ENCODE measurements at regions not wholly inside any gene's neighbourhood (a gene's known extent, or its start where the extent isn't known, plus 50 kb on each side); places are given as distances from the start of the nearest gene placed in this dataset.
"Not testable (repeated sequence)": the region's sequence is repeated elsewhere in the genome, so short reads cannot be mapped to it uniquely, and the experiment has no call there.

GRCh38 chr22:15772337-15772736 is 82.5 kb downstream of the POTEH start:
- peak; percentile 0 for DNase-seq (ENCODE audit: low read depth)

- not testable (repeated sequence) for DNase-seq (ENCODE audit: low read depth)
Observed at GRCh38 chr22:15775118-15775517, 85.3 kb downstream of the POTEH start.

DNA sequence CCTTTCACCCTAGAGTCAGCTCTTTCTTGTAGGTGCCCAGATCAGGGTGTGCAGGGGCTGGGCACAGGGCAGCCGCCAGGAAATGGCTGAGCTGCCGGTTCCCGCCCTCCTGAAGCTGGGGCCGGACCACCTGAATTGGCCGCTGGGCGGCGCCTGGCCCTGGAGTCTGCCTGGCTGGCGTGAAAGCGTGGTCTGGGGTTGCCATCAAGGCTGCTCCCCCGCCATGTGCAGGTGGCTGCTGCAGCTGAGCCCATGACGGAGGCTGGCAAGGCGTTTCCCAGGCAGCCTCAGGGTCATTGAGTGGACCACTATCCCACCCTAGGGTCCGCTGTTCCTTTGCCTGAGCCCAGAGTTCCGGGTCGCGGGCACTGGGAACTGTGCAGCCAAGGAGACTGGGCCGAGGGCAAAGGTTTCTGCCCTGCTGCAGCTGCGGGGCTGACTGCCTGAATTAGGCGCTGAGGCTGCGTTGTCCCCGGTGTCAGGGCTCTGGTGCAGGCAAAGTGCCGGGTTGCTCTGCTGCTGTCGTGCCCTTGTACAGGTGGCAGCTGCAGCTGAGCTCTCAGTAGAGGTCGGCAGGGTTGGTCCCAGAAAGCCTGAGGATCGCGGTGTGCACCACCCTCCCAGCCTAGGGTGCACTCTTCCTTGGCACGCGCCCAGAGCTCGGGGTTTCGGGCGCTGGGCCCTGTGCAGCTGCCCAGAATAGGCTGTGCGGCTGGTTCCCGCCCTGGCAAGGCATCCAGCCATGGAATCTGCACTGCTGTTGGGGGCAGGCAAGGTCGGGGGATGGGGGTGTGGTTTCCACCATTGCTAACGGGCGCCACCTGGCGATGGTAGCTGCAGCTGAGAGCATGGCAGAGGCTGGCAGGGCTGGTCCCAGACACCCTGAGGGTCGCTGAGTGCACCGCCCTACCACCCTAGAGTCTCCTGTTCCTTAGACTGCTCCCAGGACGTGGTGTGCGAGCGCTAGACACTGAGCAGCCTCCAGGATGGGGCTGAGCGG is 86.1 kb downstream of the POTEH start:
- DNase-seq (ENCODE audit: low read depth) = not testable (repeated sequence)

GRCh38 chr22:15776727-15777126 is 86.9 kb downstream of the POTEH start:
- not testable (repeated sequence) for DNase-seq (ENCODE audit: low read depth)

- DNase-seq (ENCODE audit: low read depth) = not testable (repeated sequence)
Observed at GRCh38 chr22:15777150-15777549, 87.3 kb downstream of the POTEH start.

GRCh38 chr22:15777557-15777956 is 87.7 kb downstream of the POTEH start:
- DNase-seq (ENCODE audit: low read depth) = not testable (repeated sequence)

- DNase-seq (ENCODE audit: low read depth) = not testable (repeated sequence)
Observed at GRCh38 chr22:15778366-15778765, 88.5 kb downstream of the POTEH start.

GRCh38 chr22:15781652-15782051 is 91.8 kb downstream of the POTEH start:
- not testable (repeated sequence) for DNase-seq (ENCODE audit: low read depth)

DNA sequence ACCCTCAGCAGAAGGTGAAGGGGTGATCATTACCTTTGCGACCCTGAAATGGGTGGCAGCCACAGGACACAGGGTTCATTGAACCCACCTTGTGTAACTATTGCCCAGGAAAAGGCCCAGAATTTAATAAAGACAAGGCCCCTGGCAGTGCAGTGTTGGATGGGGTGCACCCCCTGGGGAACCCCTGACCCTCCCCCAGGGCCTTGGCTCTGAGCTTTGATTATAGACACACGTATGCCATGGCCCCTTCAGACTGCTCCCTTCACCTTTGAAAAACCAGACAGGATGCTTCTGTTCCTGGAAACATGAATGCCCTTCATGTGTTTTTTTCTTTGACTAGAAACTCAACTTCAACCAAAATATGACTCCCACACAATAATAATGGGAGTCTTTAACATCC is 93.1 kb downstream of the POTEH start:
- DNase-seq (ENCODE audit: low read depth) = not testable (repeated sequence)

DNA sequence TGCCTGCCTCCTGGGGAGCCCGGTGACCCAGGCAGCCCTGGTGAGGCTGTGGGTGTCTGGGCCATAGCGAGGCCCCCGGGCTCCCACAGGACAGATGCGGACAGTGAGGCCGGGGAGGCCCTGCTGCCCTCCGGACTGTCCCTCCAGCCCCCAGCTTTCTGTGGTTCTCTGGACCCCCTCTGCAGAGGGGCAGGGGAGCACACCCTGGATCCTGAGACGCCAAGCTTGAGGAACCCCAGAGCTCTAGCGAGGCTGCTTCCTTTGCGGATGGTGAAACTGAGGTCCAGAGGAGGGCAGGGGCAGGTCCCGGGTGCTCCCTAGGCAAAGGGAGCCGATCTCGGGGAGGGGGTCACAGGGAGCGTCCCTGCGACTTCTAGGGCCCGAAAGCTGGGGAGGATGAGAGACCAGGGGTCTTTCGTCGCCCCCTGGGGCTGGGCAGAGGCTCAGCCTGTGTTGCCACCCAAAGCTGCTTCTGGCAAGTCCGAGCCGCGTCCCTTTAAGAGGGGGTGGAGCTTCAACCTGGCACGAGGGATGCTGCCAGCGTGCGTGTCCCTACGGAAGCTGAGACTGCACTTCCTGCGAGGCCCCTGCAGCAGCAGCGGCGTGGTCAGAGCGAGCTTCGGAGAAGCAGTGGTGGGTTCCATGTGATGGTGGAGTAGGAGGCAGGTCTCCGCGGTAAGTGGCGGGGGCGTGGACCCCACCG is 94.7 kb downstream of the POTEH start:
- DNase-seq (ENCODE audit: low read depth) = not testable (repeated sequence)

DNA sequence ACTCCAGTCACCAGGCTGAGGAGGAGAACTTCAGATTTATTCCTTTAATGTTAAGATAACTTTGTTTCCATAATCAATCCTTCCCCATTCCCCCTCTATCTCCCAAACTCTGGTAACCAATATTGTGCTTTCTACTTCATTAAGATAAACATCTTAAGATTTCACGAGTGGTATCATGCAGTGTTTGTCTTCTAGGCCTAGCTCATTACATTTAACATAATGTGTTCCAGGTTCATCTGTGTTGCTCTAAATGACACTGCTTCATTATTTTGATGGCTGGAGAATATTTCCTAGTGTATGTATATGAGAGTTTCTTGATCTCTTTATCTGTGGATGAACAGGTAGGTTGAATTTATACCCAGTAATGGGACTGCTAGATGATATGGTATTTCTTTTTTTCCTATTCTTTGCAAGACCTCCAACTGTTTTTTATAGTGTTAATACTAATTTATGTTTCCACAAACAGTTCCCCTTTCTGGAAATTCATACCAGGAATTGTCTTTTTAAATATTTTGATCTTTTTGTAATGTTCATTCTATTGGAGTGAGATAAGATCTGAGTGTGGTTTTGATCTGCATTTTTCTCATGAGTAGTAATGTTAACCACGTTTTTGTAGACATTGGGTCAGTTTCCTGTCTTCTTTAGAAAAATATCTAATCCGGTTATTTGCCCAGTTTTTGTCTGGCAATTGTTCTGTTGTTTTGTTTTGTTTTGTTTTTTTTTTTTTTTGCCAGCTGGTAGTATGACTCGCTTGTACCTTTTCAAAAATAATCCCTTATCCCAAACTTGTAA is 97.3 kb downstream of the POTEH start:
- not testable (repeated sequence) for DNase-seq (ENCODE audit: low read depth)

DNA sequence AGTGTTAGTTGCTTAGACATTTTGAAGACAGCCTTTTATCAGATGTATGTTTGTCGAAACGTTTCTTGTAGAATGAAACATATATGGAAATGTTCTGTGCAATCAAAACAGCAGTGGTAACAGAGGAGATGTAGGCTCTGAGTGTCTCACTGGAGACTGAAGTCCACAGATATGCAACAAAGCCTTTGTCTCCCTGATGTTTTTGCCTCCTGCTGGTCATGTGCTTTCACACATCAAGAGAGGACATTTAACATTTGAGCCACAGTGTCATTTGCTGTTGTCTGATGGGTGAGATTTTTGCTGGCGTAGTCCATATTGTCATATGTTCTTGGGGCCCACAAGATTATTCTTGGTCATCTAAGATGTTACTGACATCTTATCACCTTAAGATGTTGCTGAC is 101.7 kb downstream of the POTEH start:
- not testable (repeated sequence) for DNase-seq (ENCODE audit: low read depth)

DNA sequence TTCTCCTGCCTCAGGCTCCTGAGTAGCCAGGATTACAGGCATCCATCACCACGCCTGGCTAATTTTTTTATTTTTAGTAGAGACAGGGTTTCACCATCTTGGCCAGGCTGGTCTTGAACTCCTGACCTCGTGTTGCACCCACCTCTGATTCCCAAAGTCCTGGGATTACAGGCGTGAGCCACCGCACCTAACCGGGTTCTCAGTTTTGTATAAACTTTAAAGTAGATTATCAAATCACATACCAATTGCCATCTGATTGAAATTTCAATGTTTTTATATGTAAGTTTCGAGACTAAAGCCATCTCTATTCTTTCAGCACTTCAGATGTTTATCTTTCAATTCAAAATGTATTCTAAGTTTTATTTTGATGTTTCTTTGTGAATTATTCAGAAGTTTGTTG is 110.1 kb downstream of the POTEH start:
- not testable (repeated sequence) for DNase-seq (ENCODE audit: low read depth)

- not testable (repeated sequence) for DNase-seq (ENCODE audit: low read depth)
Observed at GRCh38 chr22:15811141-15811540, 121.3 kb downstream of the POTEH start.

- DNase-seq (ENCODE audit: low read depth) = not testable (repeated sequence)
Observed at GRCh38 chr22:15815783-15816182, 126.0 kb downstream of the POTEH start.

GRCh38 chr22:15816470-15816869 is 126.6 kb downstream of the POTEH start:
- not testable (repeated sequence) for DNase-seq (ENCODE audit: low read depth)

GRCh38 chr22:15817264-15817663 is 127.4 kb downstream of the POTEH start:
- DNase-seq (ENCODE audit: low read depth) = not testable (repeated sequence)

GRCh38 chr22:15819886-15820285 is 130.1 kb downstream of the POTEH start:
- not testable (repeated sequence) for DNase-seq (ENCODE audit: low read depth)

- DNase-seq (ENCODE audit: low read depth) = not testable (repeated sequence)
Observed at GRCh38 chr22:15821088-15821487, 131.3 kb downstream of the POTEH start.

DNA sequence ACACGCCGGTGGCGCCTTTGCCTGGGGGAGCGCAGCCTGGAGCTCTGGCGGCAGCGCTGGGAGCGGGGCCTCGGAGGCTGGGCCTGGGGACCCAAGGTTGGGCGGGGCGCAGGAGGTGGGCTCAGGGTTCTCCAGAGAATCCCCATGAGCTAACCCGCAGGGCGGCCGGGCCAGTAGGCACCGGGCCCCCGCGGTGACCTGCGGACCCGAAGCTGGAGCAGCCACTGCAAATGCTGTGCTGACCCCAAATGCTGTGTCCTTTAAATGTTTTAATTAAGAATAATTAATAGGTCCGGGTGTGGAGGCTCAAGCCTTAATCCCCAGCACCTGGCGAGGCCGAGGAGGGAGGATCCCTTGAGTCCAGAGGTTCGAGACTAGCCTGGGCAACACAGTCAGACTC is 132.2 kb downstream of the POTEH start:
- DNase-seq (ENCODE audit: low read depth) = not testable (repeated sequence)

- DNase-seq (ENCODE audit: low read depth) = not testable (repeated sequence)
Observed at GRCh38 chr22:15823178-15823577, 133.4 kb downstream of the POTEH start.

GRCh38 chr22:15832235-15832634 is 142.4 kb downstream of the POTEH start:
- not testable (repeated sequence) for DNase-seq (ENCODE audit: low read depth)

All from stromal cell of bone marrow (primary cell).